ENCODE measurements at regions not wholly inside any gene's neighbourhood (a gene's known extent, or its start where the extent isn't known, plus 50 kb on each side); places are given as distances from the start of the nearest gene placed in this dataset.

GRCh38 chr13:79044415-79044814, 361.6 kb downstream of the RBM26 start:
- no peaks in the 10 kb centered on the region for H3K4me1 ChIP-seq (ENCODE audit: control insufficient read depth, insufficient read depth, low read length, poor library complexity, severe bottlenecking)
- ATAC-seq (ENCODE audit: low read depth in 2 of 2) (no peak), DNase-seq (no peak)
- H3K9me3 Mint-ChIP-seq, result no peaks in the 10 kb centered on the region
- no peaks in the 10 kb centered on the region for H3K36me3 Mint-ChIP-seq
- H3K27ac Mint-ChIP-seq, result no peak overlapping the region
- no peak overlapping the region for H3K27ac ChIP-seq (ENCODE audit: insufficient read depth, low read length, poor library complexity, severe bottlenecking)
- H3K4me3 Mint-ChIP-seq, result no peak overlapping the region
- no peaks in the 10 kb centered on the region for H3K27me3 Mint-ChIP-seq
- no peaks in the 10 kb centered on the region for H3K27me3 ChIP-seq (ENCODE audit: control insufficient read depth, insufficient read depth, low read length)
- H3K4me3 ChIP-seq (ENCODE audit: low read depth, low read length), result no peak overlapping the region
- H3K9me3 ChIP-seq (ENCODE audit: control insufficient read depth in 2 of 2, low read length in 2 of 2), result no peaks in the 10 kb centered on the region
- H3K4me1 Mint-ChIP-seq, result no peaks in the 10 kb centered on the region
- no peaks in the 10 kb centered on the region for H3K36me3 ChIP-seq (ENCODE audit: control insufficient read depth, insufficient read depth, low read length)

- H3K4me1 ChIP-seq (ENCODE audit: control insufficient read depth, insufficient read depth, low read length, poor library complexity, severe bottlenecking), result no peaks in the 10 kb centered on the region
- no peak overlapping the region for H3K4me3 ChIP-seq (ENCODE audit: low read depth, low read length)
- H3K27me3 ChIP-seq (ENCODE audit: control insufficient read depth, insufficient read depth, low read length), result no peaks in the 10 kb centered on the region
- ATAC-seq (ENCODE audit: low read depth in 2 of 2) (no peak), DNase-seq (no peak)
- Mint-ChIP-seq H3K36me3 (no peaks in the 10 kb centered on the region), H3K9me3 (no peaks in the 10 kb centered on the region), H3K4me1 (no peaks in the 10 kb centered on the region), H3K4me3 (no peak overlapping the region), H3K27me3 (no peaks in the 10 kb centered on the region), H3K27ac (no peak overlapping the region)
- no peaks in the 10 kb centered on the region for H3K36me3 ChIP-seq (ENCODE audit: control insufficient read depth, insufficient read depth, low read length)
- H3K27ac ChIP-seq (ENCODE audit: insufficient read depth, low read length, poor library complexity, severe bottlenecking), result no peak overlapping the region
- no peaks in the 10 kb centered on the region for H3K9me3 ChIP-seq (ENCODE audit: control insufficient read depth in 2 of 2, low read length in 2 of 2)
Measured at GRCh38 chr13:79043208-79043607, 362.8 kb downstream of the RBM26 start.

GRCh38 chr13:79037197-79037596, 368.9 kb downstream of the RBM26 start:
- peaks cover 0 to 2% (median 0%) of the 10 kb centered on the region in 7 donors for H3K9me3 Mint-ChIP-seq
- H3K36me3 ChIP-seq (ENCODE audit: control insufficient read depth, insufficient read depth, low read length), result no peaks in the 10 kb centered on the region

GRCh38 chr13:79034341-79034740, 371.7 kb downstream of the RBM26 start:
- Mint-ChIP-seq H3K9me3 (peaks cover 0 to 2% (median 0%) of the 10 kb centered on the region in 7 donors), H3K4me1 (no peaks in the 10 kb centered on the region), H3K36me3 (no peaks in the 10 kb centered on the region), H3K4me3 (no peak overlapping the region), H3K27ac (no peak overlapping the region), H3K27me3 (peaks cover 5% of the 10 kb centered on the region)
- no peak for ATAC-seq (ENCODE audit: low read depth in 2 of 2)
- no peaks in the 10 kb centered on the region for H3K27me3 ChIP-seq (ENCODE audit: control insufficient read depth, insufficient read depth, low read length)
- H3K4me1 ChIP-seq (ENCODE audit: control insufficient read depth, insufficient read depth, low read length, poor library complexity, severe bottlenecking), result no peaks in the 10 kb centered on the region
- no peak overlapping the region for H3K4me3 ChIP-seq (ENCODE audit: low read depth, low read length)
- no peak for DNase-seq
- no peaks in the 10 kb centered on the region for H3K9me3 ChIP-seq (ENCODE audit: control insufficient read depth in 2 of 2, low read length in 2 of 2)
- H3K27ac ChIP-seq (ENCODE audit: insufficient read depth, low read length, poor library complexity, severe bottlenecking), result no peak overlapping the region
- no peaks in the 10 kb centered on the region for H3K36me3 ChIP-seq (ENCODE audit: control insufficient read depth, insufficient read depth, low read length)

More at GRCh38 chr13:79037197-79037596, 368.9 kb downstream of the RBM26 start:
- Mint-ChIP-seq H3K27ac (no peak overlapping the region), H3K4me3 (no peak overlapping the region), H3K27me3 (no peaks in the 10 kb centered on the region), H3K36me3 (no peaks in the 10 kb centered on the region), H3K4me1 (no peaks in the 10 kb centered on the region)
- H3K4me3 ChIP-seq (ENCODE audit: low read depth, low read length), result no peak overlapping the region
- no peak for DNase-seq
- H3K4me1 ChIP-seq (ENCODE audit: control insufficient read depth, insufficient read depth, low read length, poor library complexity, severe bottlenecking), result no peaks in the 10 kb centered on the region
- H3K27ac ChIP-seq (ENCODE audit: insufficient read depth, low read length, poor library complexity, severe bottlenecking), result no peak overlapping the region
- H3K9me3 ChIP-seq (ENCODE audit: control insufficient read depth in 2 of 2, low read length in 2 of 2), result no peaks in the 10 kb centered on the region
- H3K27me3 ChIP-seq (ENCODE audit: control insufficient read depth, insufficient read depth, low read length), result no peaks in the 10 kb centered on the region
- no peak for ATAC-seq (ENCODE audit: low read depth in 2 of 2)

GRCh38 chr13:79030513-79030912, 371.6 kb upstream of the OBI1 start:
- H3K36me3 ChIP-seq (ENCODE audit: control insufficient read depth, insufficient read depth, low read length), result no peaks in the 10 kb centered on the region
- H3K27ac ChIP-seq (ENCODE audit: insufficient read depth, low read length, poor library complexity, severe bottlenecking), result no peak overlapping the region
- ATAC-seq (ENCODE audit: low read depth in 2 of 2) (no peak), DNase-seq (no peak)
- H3K9me3 ChIP-seq (ENCODE audit: control insufficient read depth in 2 of 2, low read length in 2 of 2), result no peaks in the 10 kb centered on the region
- no peaks in the 10 kb centered on the region for H3K27me3 ChIP-seq (ENCODE audit: control insufficient read depth, insufficient read depth, low read length)
- Mint-ChIP-seq H3K36me3 (no peaks in the 10 kb centered on the region), H3K4me1 (no peaks in the 10 kb centered on the region), H3K27ac (no peak overlapping the region), H3K4me3 (no peak overlapping the region), H3K9me3 (peaks cover 0 to 2% (median 0%) of the 10 kb centered on the region in 7 donors), H3K27me3 (peaks cover 5% of the 10 kb centered on the region)
- no peaks in the 10 kb centered on the region for H3K4me1 ChIP-seq (ENCODE audit: control insufficient read depth, insufficient read depth, low read length, poor library complexity, severe bottlenecking)
- H3K4me3 ChIP-seq (ENCODE audit: low read depth, low read length), result no peak overlapping the region

GRCh38 chr13:79018166-79018565, 359.2 kb upstream of the OBI1 start:
- no peaks in the 10 kb centered on the region for H3K36me3 Mint-ChIP-seq
- DNase-seq, result no peak
- no peaks in the 10 kb centered on the region for H3K27me3 ChIP-seq (ENCODE audit: control insufficient read depth, insufficient read depth, low read length)
- no peak overlapping the region for H3K4me3 Mint-ChIP-seq
- no peak overlapping the region for H3K27ac Mint-ChIP-seq
- H3K27me3 Mint-ChIP-seq, result peaks cover 3% of the 10 kb centered on the region
- peaks cover 9 to 20% of the 10 kb centered on the region in 2 experiments for H3K9me3 ChIP-seq (ENCODE audit: control insufficient read depth in 2 of 2, low read length in 2 of 2)
- no peaks in the 10 kb centered on the region for H3K36me3 ChIP-seq (ENCODE audit: control insufficient read depth, insufficient read depth, low read length)
- no peaks in the 10 kb centered on the region for H3K4me1 Mint-ChIP-seq
- ATAC-seq (ENCODE audit: low read depth in 2 of 2), result no peak
- no peak overlapping the region for H3K27ac ChIP-seq (ENCODE audit: insufficient read depth, low read length, poor library complexity, severe bottlenecking)
- no peak overlapping the region for H3K4me3 ChIP-seq (ENCODE audit: low read depth, low read length)
- H3K4me1 ChIP-seq (ENCODE audit: control insufficient read depth, insufficient read depth, low read length, poor library complexity, severe bottlenecking), result no peaks in the 10 kb centered on the region
- peaks cover 1 to 27% (median 7%) of the 10 kb centered on the region in 7 donors for H3K9me3 Mint-ChIP-seq

GRCh38 chr13:79011179-79011578, 352.2 kb upstream of the OBI1 start:
- peaks cover 0 to 4% of the 10 kb centered on the region in 2 experiments for H3K9me3 ChIP-seq (ENCODE audit: control insufficient read depth in 2 of 2, low read length in 2 of 2)
- H3K27ac ChIP-seq (ENCODE audit: insufficient read depth, low read length, poor library complexity, severe bottlenecking), result no peak overlapping the region
- peaks cover 1 to 11% (median 4%) of the 10 kb centered on the region in 7 donors for H3K9me3 Mint-ChIP-seq
- no peak overlapping the region for H3K4me3 Mint-ChIP-seq
- no peaks in the 10 kb centered on the region for H3K27me3 ChIP-seq (ENCODE audit: control insufficient read depth, insufficient read depth, low read length)
- H3K36me3 ChIP-seq (ENCODE audit: control insufficient read depth, insufficient read depth, low read length), result no peaks in the 10 kb centered on the region
- DNase-seq (no peak), ATAC-seq (ENCODE audit: low read depth in 2 of 2) (no peak)
- H3K4me3 ChIP-seq (ENCODE audit: low read depth, low read length), result no peak overlapping the region
- H3K27ac Mint-ChIP-seq, result no peak overlapping the region
- no peaks in the 10 kb centered on the region for H3K4me1 Mint-ChIP-seq
- H3K27me3 Mint-ChIP-seq, result no peaks in the 10 kb centered on the region
- no peaks in the 10 kb centered on the region for H3K36me3 Mint-ChIP-seq
- no peaks in the 10 kb centered on the region for H3K4me1 ChIP-seq (ENCODE audit: control insufficient read depth, insufficient read depth, low read length, poor library complexity, severe bottlenecking)

- no peaks in the 10 kb centered on the region for H3K4me1 ChIP-seq (ENCODE audit: control insufficient read depth, insufficient read depth, low read length, poor library complexity, severe bottlenecking)
- DNase-seq (no peak), ATAC-seq (ENCODE audit: low read depth in 2 of 2) (no peak)
- no peaks in the 10 kb centered on the region for H3K27me3 Mint-ChIP-seq
- H3K36me3 ChIP-seq (ENCODE audit: control insufficient read depth, insufficient read depth, low read length), result no peaks in the 10 kb centered on the region
- H3K4me3 Mint-ChIP-seq, result no peak overlapping the region
- peaks cover 3% of the 10 kb centered on the region for H3K27me3 ChIP-seq (ENCODE audit: control insufficient read depth, insufficient read depth, low read length)
- H3K4me3 ChIP-seq (ENCODE audit: low read depth, low read length), result no peak overlapping the region
- no peaks in the 10 kb centered on the region for H3K36me3 Mint-ChIP-seq
- no peak overlapping the region for H3K27ac Mint-ChIP-seq
- H3K27ac ChIP-seq (ENCODE audit: insufficient read depth, low read length, poor library complexity, severe bottlenecking), result no peak overlapping the region
- H3K9me3 ChIP-seq (ENCODE audit: control insufficient read depth in 2 of 2, low read length in 2 of 2), result no peaks in the 10 kb centered on the region
- peaks cover 0 to 3% (median 0%) of the 10 kb centered on the region in 7 donors for H3K9me3 Mint-ChIP-seq
- H3K4me1 Mint-ChIP-seq, result no peaks in the 10 kb centered on the region
Measured at GRCh38 chr13:79003989-79004898, 345.3 kb upstream of the OBI1 start.

Measured in CD4-positive, CD25-positive, alpha-beta regulatory T cell (primary cell).